ENCODE measurements at regions not wholly inside any gene's neighbourhood (a gene's known extent, or its start where the extent isn't known, plus 50 kb on each side); places are given as distances from the start of the nearest gene placed in this dataset.
"Not testable (repeated sequence)": the region's sequence is repeated elsewhere in the genome, so short reads cannot be mapped to it uniquely, and the experiment has no call there.

DNA sequence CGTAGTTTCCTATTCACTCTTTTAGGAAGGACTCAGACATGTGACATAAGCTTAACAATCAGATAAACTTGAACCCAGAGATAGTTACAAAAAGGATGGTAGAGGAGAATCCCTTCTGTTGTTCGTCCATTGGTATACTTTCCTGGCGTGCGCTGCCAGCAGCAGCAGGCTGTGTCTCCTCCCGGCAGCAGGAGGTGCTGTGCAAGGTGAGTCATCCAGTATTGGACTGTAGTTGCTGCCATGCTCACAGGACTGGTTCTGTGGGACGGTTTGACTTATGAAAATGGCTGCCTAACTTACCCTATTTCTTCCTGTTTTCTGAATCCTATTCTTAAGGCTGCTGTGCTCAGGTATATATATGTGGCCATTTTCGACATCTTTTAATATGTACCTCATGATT is 253.4 kb upstream of the LRRC3B start:
- DNase-seq (ENCODE audit: low spot score), result no peak

DNA sequence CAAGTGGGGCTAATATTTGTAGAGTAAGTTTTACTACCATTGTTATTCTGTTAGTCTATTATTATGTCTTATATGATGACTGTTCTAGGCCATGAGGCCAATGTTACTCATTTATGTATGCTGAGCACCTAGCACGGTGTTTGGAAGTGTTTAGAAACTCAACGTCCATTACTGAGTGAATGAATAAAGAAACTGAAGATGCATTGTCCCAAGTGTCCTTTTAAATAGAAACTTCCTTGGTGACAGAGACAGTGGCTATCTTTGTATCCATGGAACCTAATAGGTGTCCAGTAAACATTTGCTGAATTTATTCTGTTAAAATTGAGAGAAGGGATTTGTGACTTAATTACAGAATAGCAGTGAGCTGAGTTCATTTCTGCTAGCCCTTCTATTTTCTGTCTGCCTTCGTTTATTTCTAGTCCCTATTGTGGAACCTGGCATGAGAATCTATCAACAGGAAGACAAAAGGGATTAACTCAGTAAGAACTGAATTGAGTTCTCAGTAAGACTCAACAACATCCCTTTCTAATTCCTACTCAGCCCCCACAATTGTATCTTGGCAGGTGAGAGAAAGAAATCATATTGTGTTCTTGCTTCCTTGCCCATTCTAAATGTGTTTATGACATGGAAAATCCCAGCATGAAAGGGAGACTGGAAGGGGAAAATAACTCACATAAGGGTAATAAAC is 246.6 kb upstream of the LRRC3B start:
- no peak for DNase-seq (ENCODE audit: low spot score)

DNA sequence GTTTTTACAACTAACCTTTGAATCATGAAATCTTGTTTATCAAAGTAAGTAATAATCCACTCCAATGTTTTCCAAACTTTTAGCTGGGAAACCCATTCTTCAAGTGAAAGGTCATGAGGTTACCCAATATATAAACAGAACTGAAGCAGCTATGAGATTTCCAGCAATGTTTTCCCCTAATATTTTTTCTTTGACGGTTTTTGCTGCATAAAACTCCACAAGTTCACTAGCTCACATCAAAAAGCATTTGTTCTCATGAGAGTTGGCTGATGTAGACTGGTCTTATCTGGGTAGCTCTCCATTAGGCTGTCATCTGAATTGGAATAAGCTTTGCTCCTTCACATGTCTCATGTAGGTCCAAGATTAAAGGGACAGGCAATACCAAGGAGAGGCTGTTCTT is 241.2 kb upstream of the LRRC3B start:
- no peak for DNase-seq (ENCODE audit: low spot score)

DNA sequence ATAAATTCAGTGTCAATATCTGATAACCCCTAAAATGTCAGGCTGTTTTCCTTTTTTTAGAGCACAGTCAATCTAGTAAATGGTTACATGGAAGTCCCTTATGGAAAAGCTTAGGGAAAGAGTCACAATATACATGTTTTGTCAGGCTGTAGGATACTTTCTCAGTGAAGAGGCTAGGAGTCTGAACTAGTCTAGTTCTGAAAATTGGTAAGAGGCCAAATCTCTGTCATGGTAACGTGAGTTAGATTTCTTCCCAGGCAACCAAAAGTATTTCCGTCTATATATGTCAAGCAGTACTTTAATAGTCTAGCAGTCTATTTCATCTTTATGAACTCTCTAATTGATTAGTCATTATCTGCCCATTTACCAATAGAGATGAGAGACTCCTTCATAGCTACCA is 215.9 kb upstream of the LRRC3B start:
- DNase-seq (ENCODE audit: low spot score), result no peak

DNA sequence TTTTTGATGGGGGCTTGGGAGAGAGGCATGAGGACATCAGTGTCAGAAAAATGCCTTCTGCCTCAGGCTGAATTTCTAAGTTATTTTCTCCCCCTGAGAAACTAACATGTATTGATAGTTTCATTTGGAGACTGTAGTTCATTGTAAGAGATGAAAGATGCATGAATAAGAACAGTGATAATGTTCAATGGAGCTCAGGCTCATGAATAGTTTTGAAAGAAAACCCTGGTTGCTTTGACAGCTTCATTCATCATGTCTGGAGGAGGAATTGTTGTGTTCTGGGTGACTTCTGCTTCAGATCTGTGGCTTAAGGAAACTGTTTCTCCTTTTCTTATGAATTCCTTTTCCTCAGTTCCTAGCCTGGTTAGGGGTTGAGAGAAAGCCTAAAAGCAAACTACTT is 204.0 kb upstream of the LRRC3B start:
- DNase-seq (ENCODE audit: low spot score), result no peak

DNA sequence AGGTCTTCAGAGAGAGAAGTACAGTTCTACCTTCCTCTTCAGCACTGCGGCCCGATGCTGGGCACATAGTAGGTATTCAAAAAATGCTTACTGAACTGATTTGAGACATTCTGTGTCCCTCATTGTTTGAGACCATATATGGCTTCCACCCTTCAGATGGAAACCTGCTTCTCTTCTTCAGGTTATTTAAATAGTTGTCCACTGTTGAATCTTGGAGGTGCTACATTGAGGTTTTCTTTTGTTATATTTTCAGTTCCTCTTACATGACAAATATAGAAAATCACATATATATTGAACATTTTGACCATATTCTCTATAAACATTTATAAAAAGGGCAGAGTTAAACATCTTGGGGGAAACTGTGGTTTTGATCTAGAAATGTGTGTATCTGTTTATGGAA is 200.2 kb upstream of the LRRC3B start:
- DNase-seq (ENCODE audit: low spot score), result no peak

DNA sequence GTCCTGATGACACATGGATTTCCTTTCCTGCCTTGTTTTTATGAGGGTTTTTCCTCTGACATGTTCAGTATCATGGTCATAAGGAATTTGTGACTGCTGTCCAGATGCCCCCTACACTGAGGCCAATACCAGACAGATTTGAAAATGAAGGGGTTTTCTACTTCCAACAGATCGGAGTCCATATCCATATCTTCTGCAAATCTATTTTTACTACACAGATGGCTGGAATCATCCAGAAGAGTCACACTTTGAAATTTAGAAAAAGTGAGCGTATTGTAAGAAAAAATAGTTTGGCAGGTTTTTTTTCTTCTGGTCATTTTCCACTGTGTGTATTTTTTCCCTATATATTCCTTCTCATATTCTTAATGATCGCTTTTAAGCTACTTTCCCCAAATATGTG is 197.5 kb upstream of the LRRC3B start:
- DNase-seq (ENCODE audit: low spot score), result no peak

DNA sequence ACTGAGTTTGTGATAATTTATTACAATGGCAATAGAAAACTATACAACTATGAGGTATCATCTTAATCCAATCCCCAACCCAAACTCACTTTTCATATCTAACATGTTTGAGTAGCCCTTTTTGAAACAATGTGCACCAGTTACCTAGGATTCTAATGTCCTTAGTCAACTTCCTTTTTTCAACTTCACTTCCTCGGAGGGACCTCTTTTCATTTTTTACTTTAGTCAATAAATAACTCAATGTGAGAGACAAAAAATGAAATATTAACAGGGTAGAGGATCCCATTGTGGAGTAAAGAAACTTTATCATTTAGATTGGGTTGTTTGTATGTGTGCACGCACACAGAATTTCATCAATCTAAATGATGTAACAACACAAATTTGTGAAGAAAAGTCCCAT is 193.6 kb upstream of the LRRC3B start:
- DNase-seq (ENCODE audit: low spot score), result no peak

DNA sequence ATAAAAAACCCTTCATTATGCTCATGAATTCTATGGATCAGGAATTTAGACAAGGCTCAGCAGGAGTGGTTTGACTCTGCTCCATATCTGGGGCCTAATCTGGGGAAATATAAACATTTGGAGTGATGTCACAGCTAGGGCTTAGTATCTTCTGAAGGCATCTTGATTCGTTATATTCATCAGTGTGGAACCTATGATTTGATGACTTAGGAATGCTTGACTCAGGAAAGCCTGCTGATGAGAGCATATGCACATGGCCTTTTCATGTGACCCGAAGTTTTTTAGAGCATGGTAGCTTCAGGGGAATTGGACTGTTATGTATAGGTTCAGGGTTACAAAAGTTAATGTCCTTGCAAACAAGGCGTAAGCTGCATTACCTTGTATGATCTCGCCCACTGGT is 184.9 kb upstream of the LRRC3B start:
- DNase-seq (ENCODE audit: low spot score), result no peak

DNA sequence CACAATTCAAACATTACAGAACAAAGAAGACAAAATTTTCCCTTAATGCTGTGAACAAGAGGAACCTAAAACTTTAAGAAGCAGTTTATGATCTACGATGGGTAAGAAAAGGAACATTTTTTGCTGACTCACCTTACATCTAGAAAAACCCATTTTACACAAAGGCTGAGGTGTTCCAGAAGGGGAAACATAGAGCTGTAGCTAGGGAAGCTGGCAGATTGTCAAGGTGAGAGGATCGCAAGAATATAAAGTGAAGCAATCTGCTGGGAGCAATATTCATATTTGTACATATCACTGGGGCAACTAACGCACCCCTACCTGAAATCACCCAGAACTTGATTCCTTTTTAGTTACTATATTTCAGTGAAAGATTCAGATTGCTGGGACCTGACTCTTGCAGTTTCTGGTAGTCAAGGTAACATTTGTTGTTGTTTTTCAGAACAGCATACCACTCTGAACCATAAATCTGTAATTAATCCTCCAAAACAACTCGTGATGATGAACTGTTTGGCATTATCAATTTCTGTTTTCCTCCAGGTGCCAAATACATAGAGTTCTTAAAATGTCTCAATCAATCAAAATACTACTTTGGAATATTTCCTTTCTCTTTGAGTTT is 184.1 kb upstream of the LRRC3B start:
- no peak for DNase-seq (ENCODE audit: low spot score)

DNA sequence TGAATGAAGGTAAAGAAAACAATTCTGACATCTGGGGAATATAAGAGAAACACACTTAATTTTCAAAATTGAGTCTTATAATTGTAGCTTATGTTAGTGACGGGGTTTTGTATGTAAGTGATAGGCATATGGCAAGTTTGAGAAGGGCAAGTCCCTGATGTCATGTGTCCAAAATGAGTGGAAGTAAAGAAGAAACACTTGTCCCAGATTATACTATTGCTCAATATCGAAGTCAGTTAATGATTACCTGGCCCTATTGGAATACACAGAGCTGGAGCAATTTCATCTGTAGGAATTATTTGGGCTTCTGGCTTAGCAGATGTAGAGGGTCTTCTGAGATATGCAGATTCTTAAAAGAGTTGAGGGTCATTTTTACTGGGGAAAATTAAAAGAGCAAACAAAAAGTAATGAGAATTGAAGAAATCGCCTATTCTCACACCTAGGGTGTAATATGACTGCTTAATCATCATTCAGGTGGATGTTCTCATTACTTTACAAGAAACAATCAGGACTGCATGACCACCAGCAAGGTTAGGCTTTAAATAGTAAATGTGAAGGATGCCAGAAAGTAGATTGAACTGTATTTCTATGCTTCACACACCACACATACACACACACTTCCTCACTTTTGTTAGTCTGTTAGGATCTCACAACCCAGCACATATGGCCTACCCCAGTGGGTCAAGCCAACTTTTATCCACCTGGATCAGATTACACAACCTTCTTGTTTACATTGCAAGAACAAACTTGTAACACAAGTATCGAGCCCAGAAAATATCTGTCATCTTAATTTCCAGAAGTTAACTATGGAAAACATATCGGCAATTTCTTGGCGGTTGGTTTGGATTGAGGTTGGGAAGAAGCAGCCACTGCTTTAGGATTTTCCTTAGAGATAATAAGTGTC is 183.3 kb upstream of the LRRC3B start:
- DNase-seq (ENCODE audit: low spot score), result no peak

DNA sequence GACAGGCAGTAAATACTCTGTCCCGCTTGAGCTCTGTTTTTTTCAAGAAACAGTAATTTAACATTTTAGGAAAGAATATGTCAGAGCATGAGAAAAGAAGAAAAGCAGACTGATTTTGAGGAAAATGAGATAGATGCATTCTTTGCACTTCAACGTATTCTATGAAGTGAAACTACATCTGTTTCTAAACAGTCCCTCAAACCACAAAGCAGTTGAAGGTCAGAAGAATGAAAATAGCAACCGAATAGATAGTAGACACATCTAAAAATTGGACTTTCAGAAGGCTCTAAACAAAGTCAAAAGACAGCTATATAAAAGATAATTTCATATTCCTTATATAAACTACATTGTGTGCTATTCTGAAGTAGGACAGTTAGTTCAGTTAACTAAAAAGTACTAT is 172.6 kb upstream of the LRRC3B start:
- no peak for DNase-seq (ENCODE audit: low spot score)

DNA sequence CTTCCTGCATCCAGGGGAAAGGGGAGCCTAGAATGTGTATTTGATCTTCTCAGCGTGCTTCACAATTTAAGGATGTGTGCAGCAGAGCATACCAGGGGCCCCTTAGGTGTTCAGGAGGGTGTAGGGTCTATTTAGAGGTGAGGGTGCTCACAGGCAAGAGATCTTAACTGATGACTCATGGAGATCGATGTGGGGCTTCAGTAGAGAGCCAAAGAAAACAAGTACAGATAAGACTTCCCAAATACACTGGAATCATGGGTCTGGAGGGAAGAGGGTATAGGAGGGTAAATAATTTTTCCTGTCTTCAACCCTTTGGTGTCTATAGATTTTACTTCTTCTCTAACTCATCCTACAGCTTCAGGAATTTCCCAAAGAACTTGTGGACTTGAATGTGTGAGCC is 170.2 kb upstream of the LRRC3B start:
- no peak for DNase-seq (ENCODE audit: low spot score)

DNA sequence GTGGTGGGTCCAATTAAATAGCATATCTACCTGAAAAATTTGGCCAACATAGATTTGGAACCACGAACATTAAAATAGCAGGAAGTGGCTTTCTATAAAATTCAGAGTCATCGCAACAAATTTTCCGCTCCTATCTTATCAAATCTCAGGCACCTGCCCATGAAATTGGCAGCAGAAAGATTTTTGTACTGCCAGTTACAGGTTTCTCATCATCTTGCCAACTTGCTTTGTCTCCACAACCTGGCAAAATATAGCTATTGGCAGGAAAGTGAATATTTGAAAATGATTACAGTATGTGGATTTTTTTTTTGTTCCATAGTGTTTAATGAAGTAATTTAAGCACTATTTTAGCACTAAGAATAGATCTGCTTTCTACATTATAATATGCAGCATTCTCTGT is 161.6 kb upstream of the LRRC3B start:
- DNase-seq (ENCODE audit: low spot score), result no peak

DNA sequence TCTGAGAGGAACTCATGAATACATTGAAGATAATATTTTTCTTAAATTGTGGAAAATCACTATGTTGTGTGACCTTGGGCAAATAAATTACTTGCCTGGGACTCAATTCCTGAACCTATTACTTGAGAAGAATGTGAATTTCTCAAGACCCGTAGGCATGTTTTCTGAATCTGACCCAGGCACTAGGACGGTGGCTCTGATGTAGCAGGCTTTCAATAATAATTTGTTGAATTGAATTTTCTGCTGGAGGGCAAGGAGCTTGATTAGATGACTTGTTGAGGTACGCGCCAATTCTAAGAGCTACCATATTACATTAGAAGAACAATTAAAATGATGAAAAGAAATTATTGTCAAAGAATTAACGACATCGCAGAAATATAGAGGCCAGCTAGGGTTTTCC is 150.2 kb upstream of the LRRC3B start:
- no peak for DNase-seq (ENCODE audit: low spot score)

DNA sequence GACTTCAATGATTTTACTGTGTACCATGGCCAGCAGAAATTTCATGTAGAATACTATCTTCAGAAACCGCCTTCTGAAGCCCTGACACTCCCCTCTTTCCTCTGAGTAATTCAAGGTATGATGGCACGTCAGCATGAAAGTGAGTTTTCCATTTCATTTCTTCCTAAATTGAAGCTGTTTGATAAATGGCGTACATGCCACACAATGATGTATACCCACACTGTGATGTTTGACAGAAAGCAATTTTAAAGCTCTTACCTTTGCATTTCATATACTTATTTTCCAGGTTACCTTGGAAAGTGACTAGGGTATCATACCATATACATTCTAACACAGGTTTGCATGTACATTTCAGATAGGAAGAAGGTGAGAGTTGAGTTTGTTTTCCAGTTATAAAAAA is 147.9 kb upstream of the LRRC3B start:
- no peak for DNase-seq (ENCODE audit: low spot score)

DNA sequence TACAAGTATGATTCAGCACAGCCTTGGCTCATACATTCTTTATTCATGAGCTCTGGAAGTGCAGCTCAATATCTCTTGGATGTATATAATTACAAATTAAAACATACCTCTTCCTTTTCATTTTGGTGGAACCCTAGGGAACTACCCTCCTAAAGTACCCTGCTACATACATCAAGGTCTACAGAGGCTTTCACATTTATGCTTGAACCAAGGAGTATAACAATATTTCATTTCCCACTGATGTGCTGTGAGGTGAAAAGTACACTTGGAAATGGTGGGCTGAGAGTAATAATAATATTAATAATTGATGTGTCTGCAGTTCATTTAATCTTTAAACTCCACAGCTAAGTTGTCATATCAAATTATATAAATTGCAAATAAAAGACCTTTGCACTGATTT is 142.2 kb upstream of the LRRC3B start:
- no peak for DNase-seq (ENCODE audit: low spot score)

DNA sequence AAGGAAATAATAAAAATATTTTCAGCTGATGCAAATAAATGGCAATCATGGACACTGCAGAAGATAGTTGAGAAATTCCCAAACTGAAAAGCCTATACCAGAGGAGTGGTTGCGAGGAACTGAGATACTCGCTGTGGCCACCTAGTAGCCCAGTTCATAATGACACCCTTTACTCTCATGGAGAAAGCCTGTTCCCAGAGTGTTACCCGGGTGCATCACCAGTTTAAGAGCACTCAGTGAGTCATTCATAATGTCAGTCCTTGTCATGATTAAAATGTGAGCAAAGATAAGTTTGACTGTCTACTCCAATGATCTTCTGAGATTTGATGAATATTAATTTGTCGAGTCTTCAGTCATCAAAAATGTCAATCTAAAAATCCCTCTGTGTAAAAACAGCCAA is 138.4 kb upstream of the LRRC3B start:
- DNase-seq (ENCODE audit: low spot score), result no peak

DNA sequence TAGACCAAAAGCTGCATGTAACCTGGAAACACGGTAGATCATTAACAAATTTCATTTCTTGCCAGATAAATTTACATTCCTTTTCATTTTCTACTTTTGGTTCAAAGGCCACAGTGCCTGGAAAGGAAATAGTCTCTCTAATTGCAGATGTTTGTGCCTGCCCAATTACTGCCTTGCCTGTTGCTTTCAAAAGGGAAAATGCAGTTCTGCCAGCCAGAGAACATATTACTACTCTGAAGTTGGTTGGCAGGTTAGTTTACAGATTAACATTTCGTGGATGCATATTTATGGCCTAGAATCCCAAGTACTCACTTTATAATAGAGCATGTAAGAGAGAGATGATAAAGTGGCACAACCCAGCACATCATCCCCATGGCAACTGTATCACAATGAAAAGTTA is 124.3 kb upstream of the LRRC3B start:
- no peak for DNase-seq (ENCODE audit: low spot score)

DNA sequence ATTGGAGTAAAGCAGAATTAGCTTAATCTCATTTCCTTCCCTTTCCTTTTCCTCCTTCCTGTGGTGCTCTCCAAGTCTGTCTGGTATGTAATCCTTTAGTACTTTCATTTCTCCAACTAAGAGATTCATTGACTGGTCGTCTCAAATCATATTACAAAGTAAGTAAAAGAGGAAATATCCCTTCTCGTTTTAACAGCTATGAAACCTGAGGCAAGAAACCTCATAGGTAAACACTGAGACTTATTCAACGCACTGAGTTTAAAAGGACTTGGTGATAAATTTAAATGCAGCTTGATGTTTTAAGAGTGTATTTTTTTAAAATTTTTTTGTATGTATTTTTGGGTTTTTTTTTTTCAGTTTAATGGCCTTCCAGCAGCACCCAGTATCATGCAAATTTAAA is 117.2 kb upstream of the LRRC3B start:
- DNase-seq (ENCODE audit: low spot score), result no peak

DNA sequence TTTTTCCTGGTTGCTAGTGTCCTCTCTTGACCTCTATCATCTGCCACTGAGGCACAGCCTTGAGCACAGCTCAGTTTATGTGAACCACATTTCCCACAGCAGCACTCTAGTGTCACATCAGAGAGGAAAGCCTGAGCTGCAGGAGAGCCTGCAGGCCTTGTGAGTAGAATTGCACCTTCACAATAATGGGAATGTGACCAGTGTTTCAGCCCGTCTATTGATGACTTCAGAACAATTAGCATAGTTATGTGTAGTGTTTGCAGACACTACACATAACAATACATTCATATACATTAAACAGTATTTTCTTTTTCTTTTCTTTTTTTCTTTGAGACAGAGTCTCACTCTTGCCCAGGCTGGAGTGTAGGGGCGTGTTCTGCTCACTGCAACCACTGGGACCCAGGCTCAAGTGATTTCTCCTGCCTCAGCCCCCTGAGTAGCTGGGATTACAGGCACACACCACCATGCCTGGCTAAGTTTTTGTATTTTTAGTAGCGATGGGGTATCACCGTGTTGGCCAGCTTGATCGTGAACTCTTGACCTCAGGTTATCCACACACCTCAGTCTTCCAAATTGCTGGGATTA is 108.0 kb upstream of the LRRC3B start:
- DNase-seq (ENCODE audit: low spot score), result not testable (repeated sequence)

DNA sequence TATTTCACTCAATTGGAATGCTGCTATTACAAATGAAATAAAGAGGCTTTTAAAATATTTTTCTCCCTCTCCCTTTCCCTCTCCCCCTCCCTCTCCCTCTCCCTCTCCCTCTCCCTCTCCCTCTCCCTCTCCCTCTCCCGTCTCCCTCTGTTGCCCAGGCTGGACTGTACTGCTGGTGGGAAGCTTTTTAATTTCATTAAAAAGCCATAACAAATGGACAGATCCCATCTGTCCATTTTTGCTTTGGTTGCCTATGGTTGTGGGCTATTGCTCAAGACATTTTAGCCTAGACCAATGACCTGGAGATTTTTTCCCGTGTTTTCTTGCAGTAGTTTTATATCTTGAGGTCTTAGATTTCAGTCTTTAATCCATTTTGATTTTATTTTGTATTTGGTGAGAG is 107.2 kb upstream of the LRRC3B start:
- no peak for DNase-seq (ENCODE audit: low spot score)

DNA sequence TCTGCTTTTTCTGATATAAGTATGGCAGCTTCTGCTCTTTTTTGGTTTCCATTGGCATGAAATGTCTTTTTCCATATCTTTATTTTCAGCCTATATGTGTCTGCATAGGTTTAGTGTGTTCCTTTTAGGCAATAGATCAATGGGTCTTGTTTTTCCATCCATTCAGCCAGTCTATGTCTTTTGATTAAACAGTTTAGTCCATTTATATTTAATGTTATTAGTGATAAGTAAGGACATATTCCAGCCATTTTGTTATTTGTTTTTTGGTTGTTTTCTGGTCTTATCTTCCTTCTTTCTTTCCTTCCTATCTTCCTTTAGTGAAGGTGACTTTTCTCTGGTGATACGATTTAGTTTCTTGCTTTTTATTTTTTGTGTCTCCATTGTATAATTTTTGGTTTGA is 101.3 kb upstream of the LRRC3B start:
- no peak for DNase-seq (ENCODE audit: low spot score)
